ENCODE measurements at regions not wholly inside any gene's neighbourhood (a gene's known extent, or its start where the extent isn't known, plus 50 kb on each side); places are given as distances from the start of the nearest gene placed in this dataset.

DNA sequence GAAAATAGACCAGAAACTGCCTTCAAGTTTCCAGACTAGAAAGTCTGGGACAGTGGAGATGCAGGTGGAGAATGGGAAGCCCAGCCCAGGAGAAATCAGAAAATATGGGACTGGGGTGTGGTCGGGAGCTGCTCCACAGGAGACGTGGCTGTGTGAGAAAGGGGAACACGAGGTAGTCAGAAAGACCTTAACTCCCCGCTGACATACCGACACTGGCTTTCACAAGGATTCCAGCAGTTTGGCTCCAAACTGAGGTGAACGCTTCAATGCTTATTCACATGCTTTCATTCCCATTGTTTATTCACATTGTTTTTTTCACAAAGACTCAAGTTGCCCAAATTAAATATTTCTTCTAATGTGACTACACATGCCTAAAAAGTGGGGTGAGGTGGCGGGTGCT is 111.5 kb upstream of the SLCO3A1 start:
- TF ChIP-seq, protein P1, sequence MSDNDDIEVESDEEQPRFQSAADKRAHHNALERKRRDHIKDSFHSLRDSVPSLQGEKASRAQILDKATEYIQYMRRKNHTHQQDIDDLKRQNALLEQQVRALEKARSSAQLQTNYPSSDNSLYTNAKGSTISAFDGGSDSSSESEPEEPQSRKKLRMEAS (IDR thresholded peaks at IDR 0.05) = no peak
- TF ChIP-seq ZBTB7A (IDR thresholded peaks at IDR 0.05; ENCODE audit: low read depth) = no peak
